Stimulated activated naive CD4-positive, alpha-beta T cell (primary cell): ENCODE measurements at regions not wholly inside any gene's neighbourhood (a gene's known extent, or its start where the extent isn't known, plus 50 kb on each side); places are given as distances from the start of the nearest gene placed in this dataset.

Experiments
- DNase-seq, 6 experiments: peaks; one replicate each; lab custom pipeline; 2025; lab: John Stamatoyannopoulos, UW

GRCh38 chr6:133837801-133838349 is 51.0 kb upstream of the TCF21 start:
- DNase-seq: peak in 5 of 6 experiments; percentile 6 to 55 (median 28)
